CD4-positive, alpha-beta T cell treated with Interferon alpha-2 for 1 hour (primary cell): ENCODE measurements at regions not wholly inside any gene's neighbourhood (a gene's known extent, or its start where the extent isn't known, plus 50 kb on each side); places are given as distances from the start of the nearest gene placed in this dataset.
"Not testable (repeated sequence)": the region's sequence is repeated elsewhere in the genome, so short reads cannot be mapped to it uniquely, and the experiment has no call there.

Experiments used
- DNase-seq, 2 donors: peaks; one replicate each; pipeline ENCODE4 v3.0.0-alpha.2; 2020 to 2022

- DNase-seq, result peak in 1 of 2 donors; percentile 2
These were observed 236.9 kb downstream of the BCAS1 start for GRCh38 chr20:53833333-53834061.

- no peak for DNase-seq
These were observed 237.9 kb downstream of the BCAS1 start for GRCh38 chr20:53832499-53832898.

GRCh38 chr20:53831812-53832211 is 238.2 kb upstream of the ZNF217 start:
- DNase-seq, result no peak

DNA sequence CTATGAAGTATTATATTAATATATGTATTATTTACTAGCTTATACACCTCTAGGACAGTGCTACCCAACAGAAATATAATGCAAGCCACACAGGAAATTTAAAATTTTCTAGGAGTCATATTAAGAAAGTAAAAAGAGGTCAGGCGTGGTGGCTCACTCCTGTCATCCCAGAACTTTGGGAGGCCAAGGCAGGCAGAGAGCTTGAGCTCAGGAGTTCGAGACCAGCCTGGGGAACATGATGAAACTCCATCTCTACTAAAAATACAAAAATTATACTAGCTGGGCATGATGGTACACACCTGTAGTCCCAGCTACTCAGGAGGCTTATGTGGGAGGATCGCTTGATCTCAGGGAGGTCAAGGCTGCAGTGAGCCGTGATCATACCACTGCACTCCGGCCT is 237.6 kb upstream of the ZNF217 start:
- DNase-seq, result no peak

GRCh38 chr20:53829724-53830521 is 236.3 kb upstream of the ZNF217 start:
- peak; percentile 33 to 46 for DNase-seq

DNA sequence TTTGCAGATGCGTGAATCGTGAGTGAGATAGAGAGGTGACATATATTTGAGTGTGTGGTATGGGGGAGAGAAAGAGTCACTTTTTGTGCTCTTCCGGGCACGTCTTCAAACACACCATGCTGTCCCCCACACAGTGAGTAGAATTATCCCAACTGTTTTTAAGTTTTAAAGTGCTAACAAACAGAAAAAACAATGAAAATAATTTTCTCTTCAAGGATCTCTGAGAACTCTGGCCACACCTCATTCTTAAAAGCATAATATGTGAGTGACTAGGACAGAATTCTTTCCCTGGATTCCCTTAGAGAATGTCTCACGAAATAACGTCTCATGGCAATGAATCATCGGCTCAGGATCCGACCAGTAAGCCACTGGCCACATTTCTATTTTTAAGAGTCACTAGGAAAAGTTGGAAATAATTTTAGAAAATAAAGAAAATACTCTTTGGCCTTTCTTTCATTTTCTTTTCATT is 235.7 kb upstream of the ZNF217 start:
- no peak for DNase-seq

- no peak for DNase-seq
These were observed 235.1 kb upstream of the ZNF217 start for GRCh38 chr20:53828682-53829254.

GRCh38 chr20:53828088-53828681 is 234.5 kb upstream of the ZNF217 start:
- DNase-seq, result no peak

DNA sequence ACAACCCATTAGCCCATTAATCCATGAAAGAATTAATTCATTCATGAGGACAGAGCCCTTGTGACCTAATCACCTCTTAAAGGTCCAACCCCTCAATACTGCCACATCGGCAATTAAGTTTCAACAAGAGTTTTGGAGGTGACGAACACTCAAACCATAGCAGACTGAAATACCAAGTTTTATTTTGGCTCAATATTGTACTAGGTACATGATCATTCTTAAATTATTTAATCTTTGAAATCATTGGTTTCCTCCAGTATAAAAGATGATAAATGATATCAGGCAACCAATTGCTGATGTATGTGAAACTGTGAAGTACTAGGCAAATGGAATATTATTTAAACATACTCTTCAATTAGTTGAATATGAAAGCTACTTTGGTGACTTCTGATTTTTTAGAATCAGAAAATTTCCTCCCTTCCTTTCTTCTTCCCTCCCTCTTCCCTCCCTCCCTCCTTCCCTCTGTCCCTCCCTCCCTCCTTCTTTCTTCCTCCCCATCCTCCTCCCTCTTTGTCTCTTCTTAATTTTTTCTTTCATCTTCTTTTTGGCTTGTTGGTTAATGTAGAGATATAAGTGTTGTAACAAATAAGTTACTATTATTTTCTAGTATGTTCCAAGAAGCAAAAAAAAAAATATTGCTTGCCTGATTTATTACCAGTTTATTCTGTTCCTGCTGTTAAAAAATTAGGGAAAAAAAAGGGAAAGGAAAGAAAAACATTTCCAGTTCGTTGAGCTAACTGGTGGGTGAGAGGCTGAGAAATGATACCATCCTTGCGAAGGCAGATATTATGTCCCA is 233.9 kb upstream of the ZNF217 start:
- DNase-seq, result no peak

GRCh38 chr20:53826597-53827291 is 233.1 kb upstream of the ZNF217 start:
- peak in 1 of 2 donors; percentile 38 for DNase-seq

DNA sequence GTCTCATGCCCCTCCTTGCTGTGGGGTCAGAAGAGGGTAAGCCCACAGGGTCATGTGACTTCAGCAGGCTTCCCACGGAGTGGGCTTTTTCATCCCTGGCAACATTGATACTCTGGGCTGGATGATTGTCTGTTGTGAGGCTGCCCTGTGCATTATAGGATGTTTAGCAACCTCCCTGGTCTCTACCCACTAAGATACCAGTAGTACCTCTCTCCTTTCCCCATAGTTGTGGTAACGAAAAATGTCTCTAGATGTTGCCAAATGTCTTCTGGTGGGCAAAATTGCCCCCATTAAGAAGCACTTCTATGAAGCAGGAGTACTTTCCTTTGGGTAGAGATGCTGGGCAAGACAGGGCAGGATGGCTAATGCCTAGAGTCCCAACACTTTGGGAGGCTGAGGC is 232.5 kb upstream of the ZNF217 start:
- DNase-seq, result no peak

DNA sequence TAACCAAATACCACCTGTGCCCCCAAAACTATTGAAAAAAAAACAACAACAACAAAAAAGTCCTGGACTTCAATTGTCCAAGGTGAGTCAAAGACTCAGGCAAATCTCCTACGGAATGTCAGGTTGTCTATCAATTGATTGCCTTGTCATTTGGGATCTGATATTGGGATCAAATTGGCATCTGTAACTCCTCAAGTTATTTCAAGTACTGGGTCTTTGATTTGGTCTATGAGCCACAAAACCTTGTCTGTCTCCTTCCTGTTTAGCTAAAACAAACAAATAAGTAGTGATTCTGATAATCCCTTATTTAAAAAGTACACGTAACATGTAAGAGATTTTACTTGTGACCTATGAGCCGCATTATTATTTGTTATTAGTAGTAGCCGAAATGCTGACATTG is 231.6 kb upstream of the ZNF217 start:
- no peak for DNase-seq

GRCh38 chr20:53824779-53825178 is 231.1 kb upstream of the ZNF217 start:
- no peak for DNase-seq

DNA sequence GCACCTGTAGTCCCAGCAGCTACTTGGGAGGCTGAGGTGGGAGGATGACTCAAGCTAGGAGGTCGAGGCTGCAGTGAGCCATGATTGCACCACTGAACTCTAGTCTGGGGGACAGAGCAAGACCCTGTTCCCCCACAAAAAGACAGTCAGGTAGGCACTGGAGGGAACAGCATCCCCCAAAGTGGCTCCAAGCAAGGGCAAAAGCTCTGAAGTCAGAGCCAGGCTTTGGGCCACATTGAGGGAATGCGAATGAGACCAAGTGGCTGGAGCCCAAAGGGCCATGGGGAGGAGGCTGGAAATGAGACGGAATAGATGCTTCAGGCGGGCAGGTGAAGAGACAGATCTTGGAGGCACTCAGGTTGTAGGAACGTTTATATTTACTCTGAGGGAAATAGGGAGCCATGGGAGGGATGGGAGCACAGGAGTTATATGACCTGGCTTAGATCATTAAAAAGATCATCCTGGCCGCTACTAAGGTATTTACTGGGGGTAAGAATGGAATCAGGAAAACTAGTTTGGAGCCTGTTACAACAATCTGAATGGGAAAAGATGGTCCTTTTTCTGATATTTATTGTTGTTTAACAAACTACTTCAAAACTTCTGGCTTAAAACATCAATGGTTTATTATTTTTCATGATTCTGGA is 229.6 kb upstream of the ZNF217 start:
- DNase-seq, result no peak

DNA sequence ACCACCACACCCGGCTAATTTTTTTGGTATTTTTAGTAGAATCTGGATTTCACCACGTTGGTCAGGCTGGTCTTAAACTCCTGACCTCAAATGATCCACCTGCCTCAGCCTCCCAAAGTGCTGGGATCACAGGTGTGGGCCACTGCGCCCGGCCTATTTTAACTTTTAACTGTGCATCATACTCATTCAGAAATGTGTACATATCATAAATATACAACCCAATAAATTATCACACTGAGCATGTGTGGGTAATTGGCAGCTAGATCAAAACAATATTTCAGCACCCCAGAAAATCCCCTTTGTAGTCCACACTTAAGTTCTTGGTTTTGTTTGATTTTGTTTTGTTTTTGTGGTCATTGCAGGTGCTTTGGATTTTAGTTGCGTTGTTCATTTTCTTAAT is 228.9 kb upstream of the ZNF217 start:
- no peak for DNase-seq

DNA sequence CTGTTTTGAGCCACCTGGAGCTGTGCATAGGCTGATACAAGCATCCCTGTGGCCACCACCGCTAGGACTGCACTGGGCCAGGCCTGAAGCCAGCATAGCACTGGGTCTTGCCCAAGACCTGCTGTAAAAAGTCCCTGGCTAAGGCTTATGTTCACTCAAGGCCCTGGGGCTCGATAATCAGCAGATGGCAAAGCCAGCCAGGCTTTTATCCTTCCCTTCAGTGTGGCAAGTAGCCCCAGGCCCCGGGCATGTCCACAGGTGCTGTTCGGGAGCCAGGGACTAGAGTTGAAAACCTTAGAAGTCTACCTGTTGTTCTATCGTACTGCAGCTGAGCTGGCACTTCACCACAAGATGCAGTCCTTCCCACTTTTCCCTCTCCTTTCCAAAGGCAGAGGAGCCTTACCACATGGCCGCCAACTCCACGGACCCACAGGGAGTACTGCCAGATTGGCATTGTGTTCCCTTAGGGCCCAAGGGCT is 226.4 kb upstream of the ZNF217 start:
- no peak for DNase-seq

DNA sequence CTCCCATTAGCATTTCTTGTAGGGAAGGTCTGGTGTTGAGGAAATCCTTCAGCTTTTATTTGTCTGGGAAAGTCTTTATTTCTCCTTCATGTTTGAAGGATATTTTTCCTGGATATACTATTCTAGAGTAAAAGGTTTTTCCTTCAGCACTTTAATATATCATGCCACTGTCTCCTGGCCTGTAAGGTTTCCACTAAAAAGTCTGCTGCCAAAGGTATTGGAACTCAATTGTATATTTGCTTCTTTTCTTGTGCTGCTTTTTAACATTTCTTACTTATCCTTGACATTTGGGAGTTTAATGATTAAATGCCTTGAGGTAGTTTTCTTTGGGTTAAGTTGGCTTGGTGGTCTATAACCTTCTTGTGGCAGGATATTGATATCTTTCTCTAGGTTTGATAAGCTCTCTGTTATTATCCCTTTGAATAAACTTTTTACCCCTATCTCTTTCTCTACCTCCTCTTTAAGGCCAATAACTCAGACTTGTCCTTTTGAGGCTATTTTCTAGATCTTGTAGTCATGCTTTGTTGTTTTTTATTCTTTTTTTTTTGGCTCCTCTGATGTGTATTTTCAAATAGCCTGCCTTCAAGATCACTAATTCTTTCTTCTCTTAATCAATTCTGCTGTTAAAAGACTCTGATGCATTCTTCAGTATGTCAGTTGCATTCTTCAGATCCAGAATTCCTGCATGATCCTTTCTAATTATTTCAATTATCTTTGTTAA is 225.0 kb upstream of the ZNF217 start:
- no peak for DNase-seq

DNA sequence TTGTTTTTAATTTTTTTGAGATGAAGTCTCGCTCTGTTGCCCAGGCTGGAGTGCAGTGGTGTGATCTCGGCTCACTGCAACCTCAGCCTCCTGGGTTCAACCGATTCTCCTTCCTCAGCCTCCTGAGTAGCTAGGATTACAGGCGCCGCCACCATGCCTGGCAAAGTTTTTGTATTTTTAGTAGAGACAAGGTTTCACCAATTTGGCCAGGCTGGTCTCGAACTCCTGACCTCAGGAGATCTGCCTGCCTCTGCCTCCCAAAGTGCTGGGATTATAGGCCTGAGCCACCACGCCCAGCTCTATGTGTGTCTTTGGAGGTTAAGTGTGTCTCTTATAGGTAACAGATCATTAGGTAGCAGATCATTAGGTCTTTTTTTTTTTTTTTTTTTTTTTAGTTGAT is 223.9 kb upstream of the ZNF217 start:
- DNase-seq, result not testable (repeated sequence)

DNA sequence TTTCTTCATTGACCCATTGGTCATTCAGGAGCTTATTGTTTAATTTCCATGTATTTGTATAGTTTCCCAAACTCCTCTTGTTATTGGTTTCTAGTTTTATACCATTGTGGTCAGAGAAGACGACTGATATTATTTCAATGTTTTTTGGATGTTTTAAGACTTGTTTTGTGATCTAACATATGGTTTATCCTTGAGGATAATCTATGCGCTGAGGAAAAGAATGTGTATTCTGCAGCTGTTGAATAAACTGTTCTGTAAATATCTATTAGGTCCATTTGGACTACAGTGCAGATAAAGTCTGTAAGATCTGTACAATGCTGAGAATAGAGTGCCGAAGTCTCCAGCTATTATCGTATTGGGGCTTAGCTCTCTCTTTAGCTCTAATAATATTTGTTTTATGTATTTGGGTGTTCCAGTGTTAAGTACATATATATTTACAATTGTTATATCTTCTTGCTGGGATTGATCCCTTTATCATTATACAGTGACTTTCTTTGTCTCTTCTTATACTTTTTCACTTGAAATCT is 223.3 kb upstream of the ZNF217 start:
- DNase-seq, result no peak

- DNase-seq, result no peak
These were observed 221.9 kb upstream of the ZNF217 start for GRCh38 chr20:53815509-53815908.
